GM19395 (cell line): ENCODE measurements at regions not wholly inside any gene's neighbourhood (a gene's known extent, or its start where the extent isn't known, plus 50 kb on each side); places are given as distances from the start of the nearest gene placed in this dataset.
"Not testable (repeated sequence)": the region's sequence is repeated elsewhere in the genome, so short reads cannot be mapped to it uniquely, and the experiment has no call there.

Experiments used
- ATAC-seq: cut with Tn5 transposase; IDR thresholded peaks from one replicate; pipeline ENCODE4 v1.9.1; 2021; ENCODE audit warnings: mild to moderate bottlenecking, moderate library complexity; ENCODE audit not compliant: unreplicated experiment

GRCh38 chr6:167208819-167209576, 51.2 kb upstream of the GPR31 start:
- ATAC-seq, result no peak

GRCh38 chr6:167209577-167209975, 51.8 kb upstream of the GPR31 start:
- ATAC-seq, result no peak

- ATAC-seq, result no peak
Observed at GRCh38 chr6:167210375-167211294, 52.9 kb upstream of the GPR31 start.

GRCh38 chr6:167211295-167211648, 53.5 kb upstream of the GPR31 start:
- ATAC-seq, result no peak

GRCh38 chr6:167211881-167212712, 54.3 kb upstream of the GPR31 start:
- no peak for ATAC-seq

GRCh38 chr6:167212713-167213005, 54.9 kb upstream of the GPR31 start:
- peak; percentile 70 for ATAC-seq

GRCh38 chr6:167214206-167214605, 56.4 kb upstream of the GPR31 start:
- no peak for ATAC-seq

- not testable (repeated sequence) for ATAC-seq
Observed at GRCh38 chr6:167215429-167216250, 57.9 kb upstream of the GPR31 start.

- not testable (repeated sequence) for ATAC-seq
Observed at GRCh38 chr6:167216390-167217050, 58.7 kb upstream of the GPR31 start.

- ATAC-seq, result not testable (repeated sequence)
Observed at GRCh38 chr6:167217073-167217472, 59.3 kb upstream of the GPR31 start.

- peak; percentile 83 for ATAC-seq
Observed at GRCh38 chr6:167217951-167218759, 60.4 kb upstream of the GPR31 start.

GRCh38 chr6:167219079-167219478, 61.3 kb upstream of the GPR31 start:
- not testable (repeated sequence) for ATAC-seq

GRCh38 chr6:167219967-167220512, 62.3 kb upstream of the GPR31 start:
- ATAC-seq, result no peak

- no peak for ATAC-seq
Observed at GRCh38 chr6:167221400-167222201, 63.8 kb upstream of the GPR31 start.

GRCh38 chr6:167225566-167226382, 65.3 kb upstream of the UNC93A start:
- not testable (repeated sequence) for ATAC-seq

- ATAC-seq, result no peak
Observed at GRCh38 chr6:167226383-167226685, 64.8 kb upstream of the UNC93A start.

- no peak for ATAC-seq
Observed at GRCh38 chr6:167226791-167227190, 64.3 kb upstream of the UNC93A start.
